ENCODE measurements at regions not wholly inside any gene's neighbourhood (a gene's known extent, or its start where the extent isn't known, plus 50 kb on each side); places are given as distances from the start of the nearest gene placed in this dataset.

DNA sequence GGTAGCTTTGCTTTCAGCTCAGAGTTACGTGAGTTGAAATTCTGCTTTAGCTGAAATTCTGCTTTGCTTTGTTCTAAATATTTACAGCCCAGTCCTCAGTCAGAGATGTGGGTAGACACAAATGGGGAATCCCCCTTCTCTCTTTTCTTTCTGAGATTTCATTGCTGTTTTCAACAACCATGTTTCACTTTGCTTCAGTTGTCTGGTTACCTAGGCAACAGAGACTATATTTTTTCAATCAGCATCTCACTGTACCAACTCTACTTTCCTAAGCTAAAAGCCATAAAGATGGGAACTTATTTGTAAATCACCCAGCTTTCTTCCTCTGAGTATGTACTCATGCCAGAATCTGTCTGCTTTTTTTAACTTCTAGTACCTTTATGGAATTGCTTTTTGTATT, 509.0 kb downstream of the OLFM4 start:
- no peaks in the 10 kb centered on the region for H3K4me1 ChIP-seq (ENCODE audit: insufficient read depth)
- H3K27ac ChIP-seq: no peak overlapping the region
- no peak for TF ChIP-seq EZH2phosphoT487 (IDR thresholded peaks at IDR 0.05; ENCODE audit: low read depth, severe bottlenecking, unreplicated experiment)
- TF ChIP-seq, protein P1, sequence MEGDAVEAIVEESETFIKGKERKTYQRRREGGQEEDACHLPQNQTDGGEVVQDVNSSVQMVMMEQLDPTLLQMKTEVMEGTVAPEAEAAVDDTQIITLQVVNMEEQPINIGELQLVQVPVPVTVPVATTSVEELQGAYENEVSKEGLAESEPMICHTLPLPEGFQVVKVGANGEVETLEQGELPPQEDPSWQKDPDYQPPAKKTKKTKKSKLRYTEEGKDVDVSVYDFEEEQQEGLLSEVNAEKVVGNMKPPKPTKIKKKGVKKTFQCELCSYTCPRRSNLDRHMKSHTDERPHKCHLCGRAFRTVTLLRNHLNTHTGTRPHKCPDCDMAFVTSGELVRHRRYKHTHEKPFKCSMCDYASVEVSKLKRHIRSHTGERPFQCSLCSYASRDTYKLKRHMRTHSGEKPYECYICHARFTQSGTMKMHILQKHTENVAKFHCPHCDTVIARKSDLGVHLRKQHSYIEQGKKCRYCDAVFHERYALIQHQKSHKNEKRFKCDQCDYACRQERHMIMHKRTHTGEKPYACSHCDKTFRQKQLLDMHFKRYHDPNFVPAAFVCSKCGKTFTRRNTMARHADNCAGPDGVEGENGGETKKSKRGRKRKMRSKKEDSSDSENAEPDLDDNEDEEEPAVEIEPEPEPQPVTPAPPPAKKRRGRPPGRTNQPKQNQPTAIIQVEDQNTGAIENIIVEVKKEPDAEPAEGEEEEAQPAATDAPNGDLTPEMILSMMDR (IDR thresholded peaks at IDR 0.05; ENCODE audit: poor library complexity): no peak
- H4K20me1 ChIP-seq (ENCODE audit: insufficient read depth, poor library complexity, severe bottlenecking): no peaks in the 10 kb centered on the region
- H3K27me3 ChIP-seq: no peaks in the 10 kb centered on the region
- WGBS (ENCODE audit: low lambda C conversion rate, missing lambda C conversion rate): 78% methylated on average over 1 of the region's 1 CpG
- H2AFZ ChIP-seq: no peak overlapping the region
- no peaks in the 10 kb centered on the region for H3K9me2 ChIP-seq (replicated peaks; ENCODE audit: insufficient read depth)
- H3K4me2 ChIP-seq: no peak overlapping the region
- H3K4me3 ChIP-seq: no peak overlapping the region
- no peaks in the 10 kb centered on the region for H3K36me3 ChIP-seq (replicated peaks; ENCODE audit: insufficient read depth, low read depth)
- H3K79me2 ChIP-seq: no peaks in the 10 kb centered on the region
- no peaks in the 10 kb centered on the region for H3K9me3 ChIP-seq (ENCODE audit: low read depth)
- no peak for DNase-seq (ENCODE audit: low spot score)

- Histone ChIP-seq H3K27ac (no peak overlapping the region), H4K20me1 (ENCODE audit: insufficient read depth, poor library complexity, severe bottlenecking) (no peaks in the 10 kb centered on the region), H3K9me2 (replicated peaks; ENCODE audit: insufficient read depth) (no peaks in the 10 kb centered on the region), H3K4me3 (no peak overlapping the region), H3K27me3 (no peaks in the 10 kb centered on the region), H3K4me1 (ENCODE audit: insufficient read depth) (no peaks in the 10 kb centered on the region), H3K36me3 (replicated peaks; ENCODE audit: insufficient read depth, low read depth) (no peaks in the 10 kb centered on the region), H3K79me2 (no peaks in the 10 kb centered on the region), H3K4me2 (no peak overlapping the region), H2AFZ (no peak overlapping the region), H3K9me3 (ENCODE audit: low read depth) (no peaks in the 10 kb centered on the region)
- TF ChIP-seq, protein P1 (IDR thresholded peaks at IDR 0.05; ENCODE audit: poor library complexity): no peak
- no peak for TF ChIP-seq EZH2 (IDR thresholded peaks at IDR 0.05; ENCODE audit: borderline replicate concordance)
- TF ChIP-seq EZH2phosphoT487 (IDR thresholded peaks at IDR 0.05; ENCODE audit: low read depth, severe bottlenecking, unreplicated experiment): no peak
- WGBS (ENCODE audit: low lambda C conversion rate, missing lambda C conversion rate): 100% methylated on average over 1 of the region's 1 CpG
- DNase-seq (ENCODE audit: low spot score): no peak
Observed at GRCh38 chr13:53545340-53545941, 516.8 kb downstream of the OLFM4 start.

DNA sequence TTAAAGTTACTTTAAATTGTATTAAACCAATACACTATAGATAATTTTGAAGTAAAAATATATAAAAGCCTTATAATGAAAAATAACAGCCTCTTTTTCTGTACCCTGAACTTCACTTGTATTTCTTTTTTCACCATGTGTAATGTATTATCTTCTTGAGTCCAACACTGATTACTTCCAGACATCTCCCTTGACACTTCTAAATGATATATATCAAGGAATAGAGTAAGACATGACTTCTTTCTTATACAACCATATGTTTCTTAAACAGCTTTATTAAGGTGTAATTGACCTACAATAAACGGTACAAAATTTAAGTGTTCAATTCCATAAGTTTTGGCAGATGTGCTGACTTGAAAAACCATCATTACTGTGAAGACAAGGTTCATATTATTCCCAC, 531.9 kb downstream of the OLFM4 start:
- no peaks in the 10 kb centered on the region for H3K4me1 ChIP-seq (ENCODE audit: insufficient read depth)
- no peaks in the 10 kb centered on the region for H3K9me3 ChIP-seq (ENCODE audit: low read depth)
- H3K79me2 ChIP-seq: no peaks in the 10 kb centered on the region
- no peak overlapping the region for H3K4me3 ChIP-seq
- WGBS (ENCODE audit: low lambda C conversion rate, missing lambda C conversion rate): 45% methylated on average over 1 of the region's 1 CpG
- no peak overlapping the region for H3K4me2 ChIP-seq
- H3K36me3 ChIP-seq (replicated peaks; ENCODE audit: insufficient read depth, low read depth): no peaks in the 10 kb centered on the region
- H3K9me2 ChIP-seq (replicated peaks; ENCODE audit: insufficient read depth): no peaks in the 10 kb centered on the region
- no peaks in the 10 kb centered on the region for H3K27me3 ChIP-seq
- TF ChIP-seq, protein P1 (IDR thresholded peaks at IDR 0.05; ENCODE audit: poor library complexity): no peak
- no peak for TF ChIP-seq EZH2 (IDR thresholded peaks at IDR 0.05; ENCODE audit: borderline replicate concordance)
- TF ChIP-seq EZH2phosphoT487 (IDR thresholded peaks at IDR 0.05; ENCODE audit: low read depth, severe bottlenecking, unreplicated experiment): no peak
- DNase-seq (ENCODE audit: low spot score): no peak
- H2AFZ ChIP-seq: no peak overlapping the region
- no peaks in the 10 kb centered on the region for H4K20me1 ChIP-seq (ENCODE audit: insufficient read depth, poor library complexity, severe bottlenecking)
- no peak overlapping the region for H3K27ac ChIP-seq

- WGBS (ENCODE audit: low lambda C conversion rate, missing lambda C conversion rate): 78% methylated on average over 2 of the region's 2 CpGs
- DNase-seq (ENCODE audit: low spot score): no peak
Observed at GRCh38 chr13:53562419-53562818, 533.8 kb downstream of the OLFM4 start.

More at GRCh38 chr13:53562419-53562818, 533.8 kb downstream of the OLFM4 start:
- H2AFZ ChIP-seq: no peak overlapping the region
- no peaks in the 10 kb centered on the region for H3K4me1 ChIP-seq (ENCODE audit: insufficient read depth)
- no peaks in the 10 kb centered on the region for H3K36me3 ChIP-seq (replicated peaks; ENCODE audit: insufficient read depth, low read depth)
- no peaks in the 10 kb centered on the region for H3K27me3 ChIP-seq
- no peaks in the 10 kb centered on the region for H3K9me2 ChIP-seq (replicated peaks; ENCODE audit: insufficient read depth)
- TF ChIP-seq, protein P1 (IDR thresholded peaks at IDR 0.05; ENCODE audit: poor library complexity): no peak
- TF ChIP-seq EZH2phosphoT487 (IDR thresholded peaks at IDR 0.05; ENCODE audit: low read depth, severe bottlenecking, unreplicated experiment) (no peak), EZH2 (IDR thresholded peaks at IDR 0.05; ENCODE audit: borderline replicate concordance) (no peak)
- no peak overlapping the region for H3K27ac ChIP-seq
- no peak overlapping the region for H3K4me2 ChIP-seq
- no peaks in the 10 kb centered on the region for H3K9me3 ChIP-seq (ENCODE audit: low read depth)
- H3K4me3 ChIP-seq: no peak overlapping the region
- H4K20me1 ChIP-seq (ENCODE audit: insufficient read depth, poor library complexity, severe bottlenecking): no peaks in the 10 kb centered on the region
- no peaks in the 10 kb centered on the region for H3K79me2 ChIP-seq
